ENCODE measurements at regions not wholly inside any gene's neighbourhood (a gene's known extent, or its start where the extent isn't known, plus 50 kb on each side); places are given as distances from the start of the nearest gene placed in this dataset.
A peak's percentile ranks its signal among the peaks of the same experiment; 100 is the strongest.

- intact Hi-C loops (cut with DNase I): no loop called here
- no peaks in the 10 kb centered on the region for H3K9me3 ChIP-seq
- no peaks in the 10 kb centered on the region for H3K27me3 ChIP-seq
- H3K4me3 ChIP-seq: no peak overlapping the region
- DNase-seq: no peak
- TF ChIP-seq POLR2A (IDR thresholded peaks at IDR 0.05) (no peak), CTCF (IDR thresholded peaks at IDR 0.05) (no peak)
- H3K27ac ChIP-seq: no peak overlapping the region
- peaks cover 0 to 9% (median 0%) of the 10 kb centered on the region in 3 donors for H3K4me1 ChIP-seq
- whole genome bisulfite sequencing, 2 donors: 28 to 33% methylated on average over 2 of the region's 2 CpGs
- H3K36me3 ChIP-seq: no peaks in the 10 kb centered on the region
Observed at GRCh38 chr10:25678666-25679065, 255.4 kb upstream of the MYO3A start.

GRCh38 chr10:25682203-25682851, 251.7 kb upstream of the MYO3A start:
- no peak for DNase-seq
- WGBS, 2 donors: 47 to 53% methylated on average over 8 to 9 of the region's 9 CpGs
- TF ChIP-seq CTCF (IDR thresholded peaks at IDR 0.05) (peak in 1 of 6 experiments; percentile 23), POLR2A (IDR thresholded peaks at IDR 0.05) (no peak)
- Histone ChIP-seq H3K4me1 (peaks cover 0 to 9% (median 0%) of the 10 kb centered on the region in 3 donors), H3K4me3 (peak overlapping the region in 2 of 4 donors; percentile 11 to 42), H3K27me3 (no peaks in the 10 kb centered on the region), H3K9me3 (no peaks in the 10 kb centered on the region), H3K36me3 (no peaks in the 10 kb centered on the region), H3K27ac (no peak overlapping the region)
- intact Hi-C loops (cut with DNase I): no loop called here

- no peak for DNase-seq
- Histone ChIP-seq H3K27me3 (no peaks in the 10 kb centered on the region), H3K4me1 (peaks cover 0 to 9% (median 0%) of the 10 kb centered on the region in 3 donors), H3K4me3 (no peak overlapping the region), H3K27ac (no peak overlapping the region), H3K9me3 (no peaks in the 10 kb centered on the region), H3K36me3 (no peaks in the 10 kb centered on the region)
- intact Hi-C loops (cut with DNase I): no loop called here
- TF ChIP-seq CTCF (IDR thresholded peaks at IDR 0.05) (no peak), POLR2A (IDR thresholded peaks at IDR 0.05) (no peak)
- 44 to 48% methylated on average over 4 of the region's 4 CpGs for WGBS, 2 donors
Observed at GRCh38 chr10:25683344-25683743, 250.7 kb upstream of the MYO3A start.

GRCh38 chr10:25687521-25687920, 246.5 kb upstream of the MYO3A start:
- Histone ChIP-seq H3K9me3 (no peaks in the 10 kb centered on the region), H3K27ac (no peak overlapping the region), H3K36me3 (no peaks in the 10 kb centered on the region), H3K4me1 (peaks cover 0 to 5% (median 0%) of the 10 kb centered on the region in 3 donors), H3K4me3 (no peak overlapping the region), H3K27me3 (no peaks in the 10 kb centered on the region)
- intact Hi-C loops (cut with DNase I): no loop called here
- TF ChIP-seq CTCF (IDR thresholded peaks at IDR 0.05): no peak
- no peak for DNase-seq
- WGBS, 2 donors: 61 to 67% methylated on average over 1 of the region's 1 CpG

DNA sequence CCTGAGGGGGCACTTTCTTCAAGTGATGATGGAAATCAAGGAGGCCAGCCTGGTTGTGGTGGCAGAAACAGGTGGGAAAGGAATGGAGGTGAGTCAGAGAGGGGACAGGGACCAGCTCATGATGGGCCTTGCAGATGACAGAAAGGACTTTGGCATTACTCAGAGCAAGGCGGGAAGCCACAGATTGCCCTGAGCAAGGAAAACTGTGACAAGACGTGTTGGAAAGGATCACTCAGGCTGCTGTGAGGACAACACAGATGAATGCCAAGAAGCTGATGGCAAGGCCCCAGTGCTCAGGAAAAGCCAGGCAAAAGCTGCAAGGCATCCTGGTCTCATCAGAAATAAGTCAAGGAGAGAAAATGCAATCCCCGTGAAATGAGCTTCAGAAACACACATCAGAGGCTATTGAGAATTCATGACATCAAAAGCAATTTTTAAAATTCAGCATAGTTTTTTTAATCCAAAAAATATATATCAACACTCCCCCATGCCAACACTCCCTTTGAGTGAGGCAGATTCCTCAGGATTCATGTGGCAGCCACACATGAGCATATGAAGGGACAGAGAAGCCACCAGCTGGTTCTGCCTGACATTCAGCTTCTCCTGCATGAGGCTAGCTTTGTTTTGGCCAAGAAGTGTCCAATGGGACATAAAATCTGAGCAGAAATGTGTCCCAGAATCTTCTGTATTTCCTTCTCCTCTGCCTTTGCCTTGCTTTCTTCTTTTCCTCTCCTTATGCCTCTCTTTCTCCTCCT, 244.5 kb upstream of the MYO3A start:
- intact Hi-C loops (cut with DNase I): no loop called here
- 64 to 70% methylated on average over 3 of the region's 3 CpGs for WGBS, 2 donors
- no peak for DNase-seq

More for the DNA sequence above, 244.5 kb upstream of the MYO3A start:
- Histone ChIP-seq H3K27me3 (no peaks in the 10 kb centered on the region), H3K4me3 (no peak overlapping the region), H3K27ac (no peak overlapping the region), H3K36me3 (no peaks in the 10 kb centered on the region), H3K4me1 (no peaks in the 10 kb centered on the region), H3K9me3 (no peaks in the 10 kb centered on the region)
- no peak for TF ChIP-seq CTCF (IDR thresholded peaks at IDR 0.05)
- no peak for TF ChIP-seq POLR2A (IDR thresholded peaks at IDR 0.05)
